B cell (primary cell): ENCODE measurements at regions not wholly inside any gene's neighbourhood (a gene's known extent, or its start where the extent isn't known, plus 50 kb on each side); places are given as distances from the start of the nearest gene placed in this dataset.

Source experiments
- ATAC-seq: fragments of 200-7000 bp; cut with Tn5 transposase; one replicate; pipeline ENCODE4 v1.10.0; 2021; ENCODE audit warnings: low read depth, mild to moderate bottlenecking, moderate number of reproducible peaks, moderate library complexity
- CTCF ChIA-PET: fragments of 350-600 bp; sonication (Branson Sonifier 250); formaldehyde crosslinking; loops from one replicate; lab custom pipeline; 2021; ENCODE audit warnings: antibody characterized with exemption, inconsistent platforms; lab: Charles Lee
- POLR2A ChIA-PET: fragments of 350-600 bp; sonication (Branson Sonifier 250); formaldehyde crosslinking; loops from one replicate; lab custom pipeline; 2021; ENCODE audit warnings: antibody characterized with exemption; lab: Charles Lee
- DNase-seq: peaks from one replicate; pipeline ENCODE4 v3.0.0; 2013
- H2AFZ ChIP-seq: 2 replicates; pipeline ENCODE4 v1.6.1; 2012; ENCODE audit warnings: mild to moderate bottlenecking, low read depth, low read length; ENCODE audit not compliant: insufficient read depth, poor library complexity, severe bottlenecking
- H3K27ac ChIP-seq, 2 donors: 1 replicate in 1 of 2; 2 replicates in 1 of 2; pipeline ENCODE4 v1.5.1; 2012 to 2013; ENCODE audit warnings: low read length in 2 of 2, mild to moderate bottlenecking in 2 of 2, moderate library complexity in 1 of 2
- H3K27me3 ChIP-seq, 4 experiments: fragments of 200-600 bp in 1 of 4; sonication (generic) in 1 of 4; replicated peaks in 1 of 4; 1 replicate in 2 of 4; 2 replicates in 2 of 4; pipeline versions ENCODE4 v1.6.1 to v1.7.0; 2013 to 2016; ENCODE audit warnings: low read length in 3 of 4, mild to moderate bottlenecking in 2 of 4, mixed read lengths in 1 of 4, moderate library complexity in 1 of 4; ENCODE audit not compliant: insufficient read depth in 4 of 4, control insufficient read depth in 3 of 4; ENCODE audit errors: control extremely low read depth in 1 of 4
- H3K36me3 ChIP-seq, 2 experiments: replicated peaks in 1 of 2; 1 replicate in 1 of 2; 2 replicates in 1 of 2; pipeline versions ENCODE4 v1.6.1 to v1.7.1; 2013; ENCODE audit warnings: low read length in 1 of 2; ENCODE audit not compliant: insufficient read depth in 2 of 2, control insufficient read depth in 1 of 2; ENCODE audit errors: control extremely low read depth in 1 of 2, extremely low read depth in 1 of 2
- H3K4me1 ChIP-seq, 2 donors: fragments of 200-600 bp in 1 of 2; sonication (generic) in 1 of 2; 1 replicate in 1 of 2; 2 replicates in 1 of 2; pipeline versions ENCODE4 v1.5.1 to v1.6.1; 2013 to 2017; ENCODE audit warnings: low read length in 2 of 2; ENCODE audit not compliant: control insufficient read depth in 2 of 2, insufficient read depth in 2 of 2
- H3K4me2 ChIP-seq: replicated peaks from 2 replicates; pipeline ENCODE3; 2012; ENCODE audit warnings: mild to moderate bottlenecking, low read depth, low read length; ENCODE audit not compliant: poor library complexity, severe bottlenecking
- H3K4me3 ChIP-seq, 5 experiments: fragments of 200-600 bp in 1 of 5; sonication (generic) in 1 of 5; 1 replicate in 3 of 5; 2 replicates in 2 of 5; pipeline versions ENCODE4 v1.5.1 to v1.7.0; 2011 to 2016; ENCODE audit warnings: low read length in 4 of 5, mild to moderate bottlenecking in 4 of 5, low read depth in 2 of 5, control low read depth in 1 of 5, moderate library complexity in 1 of 5; ENCODE audit not compliant: insufficient read depth in 1 of 5; ENCODE audit errors: control extremely low read depth in 1 of 5, extremely low read depth in 1 of 5
- H3K79me2 ChIP-seq: fragments of 200-600 bp; sonication (generic); one replicate; pipeline ENCODE4 v1.6.0; 2016; ENCODE audit warnings: low read length; ENCODE audit not compliant: control insufficient read depth, insufficient read depth
- H3K9ac ChIP-seq: fragments of 200-600 bp; sonication (generic); 2 replicates; pipeline ENCODE4 v1.6.1; 2017; ENCODE audit warnings: mild to moderate bottlenecking, low read length, moderate library complexity
- H3K9me3 ChIP-seq, 3 donors: one replicate each; pipeline versions ENCODE4 v1.6.1 to v1.7.1; 2013; ENCODE audit warnings: low read length in 2 of 3; ENCODE audit not compliant: control insufficient read depth in 2 of 3, insufficient read depth in 1 of 3; ENCODE audit errors: control extremely low read depth in 1 of 3
- H4K20me1 ChIP-seq: 2 replicates; pipeline ENCODE4 v1.6.0; 2012; ENCODE audit warnings: mild to moderate bottlenecking, low read length; ENCODE audit not compliant: insufficient read depth, control insufficient read depth, poor library complexity, severe bottlenecking
- H3K27ac Mint-ChIP-seq: one replicate; pipeline ENCODE4 v1.8.0; 2021; ENCODE audit warnings: mixed read lengths
- H3K27me3 Mint-ChIP-seq: one replicate; pipeline ENCODE4 v1.8.0; 2021; ENCODE audit warnings: mixed read lengths
- H3K4me1 Mint-ChIP-seq: one replicate; pipeline ENCODE4 v1.8.0; 2021; ENCODE audit warnings: mixed read lengths
- H3K4me3 Mint-ChIP-seq: one replicate; pipeline ENCODE4 v1.8.0; 2021; ENCODE audit warnings: mixed read lengths
- H3K9me3 Mint-ChIP-seq: one replicate; pipeline ENCODE4 v1.8.0; 2022; ENCODE audit warnings: mixed read lengths; ENCODE audit not compliant: insufficient read depth
- EZH2 ChIP-seq: IDR thresholded peaks from 2 replicates; pipeline ENCODE4 v1.6.1; 2012; ENCODE audit warnings: borderline replicate concordance, low read depth, mild to moderate bottlenecking, moderate library complexity, low read length; ENCODE audit not compliant: insufficient read depth, poor library complexity, severe bottlenecking
- WGBS: methylation state at CpG from one replicate; pipeline ENCODE4 v1.1.5; 2013; ENCODE audit warnings: missing lambda C conversion rate; ENCODE audit not compliant: insufficient coverage; 5-methylcytosine and 5-hydroxymethylcytosine counted together
- intact Hi-C: fragments of 100-400 bp; cut with micrococcal nuclease; formaldehyde crosslinking; loops from one replicate; pipeline ENCODE4 v1.10.0; 2022
- TF ChIP-seq, protein P1 (sequence below): fragments of 200-600 bp; IDR thresholded peaks from one replicate; pipeline ENCODE4 v1.8.0; 2022; ENCODE audit warnings: antibody characterized with exemption, mild to moderate bottlenecking

DNA sequence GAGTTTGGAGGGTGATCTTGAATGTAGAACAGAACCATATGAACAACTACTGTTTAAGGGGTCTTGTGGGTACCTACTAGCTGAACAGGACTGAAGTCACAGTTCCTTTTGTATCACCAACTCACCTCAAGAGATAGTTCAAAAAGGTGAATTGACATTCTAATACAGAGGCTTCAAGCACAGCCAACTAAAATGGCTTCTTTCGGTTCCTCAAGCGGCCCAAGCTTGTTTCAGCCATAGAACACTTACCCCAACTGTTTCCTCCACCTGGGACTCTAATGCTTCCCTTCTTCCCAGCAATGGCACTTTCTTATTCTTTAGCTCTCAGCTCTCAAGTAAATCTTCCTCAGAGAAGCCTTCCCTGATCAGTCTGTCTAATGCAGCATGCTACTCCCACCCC is 277.5 kb upstream of the GK2 start:
- no peaks in the 10 kb centered on the region for H4K20me1 ChIP-seq
- H3K9me3 ChIP-seq, result no peaks in the 10 kb centered on the region
- WGBS, result 89% methylated on average over 2 of the region's 2 CpGs
- no peaks in the 10 kb centered on the region for H3K27me3 ChIP-seq
- H3K79me2 ChIP-seq, result no peaks in the 10 kb centered on the region
- H3K4me2 ChIP-seq, result no peak overlapping the region
- no peaks in the 10 kb centered on the region for H3K4me1 ChIP-seq
- Mint-ChIP-seq H3K27me3 (peaks cover 7% of the 10 kb centered on the region), H3K4me1 (peaks cover 5% of the 10 kb centered on the region), H3K27ac (no peak overlapping the region), H3K9me3 (no peaks in the 10 kb centered on the region), H3K4me3 (no peak overlapping the region)
- TF ChIP-seq, protein P1, sequence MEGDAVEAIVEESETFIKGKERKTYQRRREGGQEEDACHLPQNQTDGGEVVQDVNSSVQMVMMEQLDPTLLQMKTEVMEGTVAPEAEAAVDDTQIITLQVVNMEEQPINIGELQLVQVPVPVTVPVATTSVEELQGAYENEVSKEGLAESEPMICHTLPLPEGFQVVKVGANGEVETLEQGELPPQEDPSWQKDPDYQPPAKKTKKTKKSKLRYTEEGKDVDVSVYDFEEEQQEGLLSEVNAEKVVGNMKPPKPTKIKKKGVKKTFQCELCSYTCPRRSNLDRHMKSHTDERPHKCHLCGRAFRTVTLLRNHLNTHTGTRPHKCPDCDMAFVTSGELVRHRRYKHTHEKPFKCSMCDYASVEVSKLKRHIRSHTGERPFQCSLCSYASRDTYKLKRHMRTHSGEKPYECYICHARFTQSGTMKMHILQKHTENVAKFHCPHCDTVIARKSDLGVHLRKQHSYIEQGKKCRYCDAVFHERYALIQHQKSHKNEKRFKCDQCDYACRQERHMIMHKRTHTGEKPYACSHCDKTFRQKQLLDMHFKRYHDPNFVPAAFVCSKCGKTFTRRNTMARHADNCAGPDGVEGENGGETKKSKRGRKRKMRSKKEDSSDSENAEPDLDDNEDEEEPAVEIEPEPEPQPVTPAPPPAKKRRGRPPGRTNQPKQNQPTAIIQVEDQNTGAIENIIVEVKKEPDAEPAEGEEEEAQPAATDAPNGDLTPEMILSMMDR, result no peak
- no peak for TF ChIP-seq EZH2
- H3K27ac ChIP-seq, result no peak overlapping the region
- DNase-seq, result no peak
- H2AFZ ChIP-seq, result no peak overlapping the region
- intact Hi-C loops, result no loop called here
- ChIA-PET CTCF (no interaction called here), POLR2A (no interaction called here)
- ATAC-seq, result no peak
- no peak overlapping the region for H3K4me3 ChIP-seq
- H3K9ac ChIP-seq, result no peak overlapping the region
- no peaks in the 10 kb centered on the region for H3K36me3 ChIP-seq

DNA sequence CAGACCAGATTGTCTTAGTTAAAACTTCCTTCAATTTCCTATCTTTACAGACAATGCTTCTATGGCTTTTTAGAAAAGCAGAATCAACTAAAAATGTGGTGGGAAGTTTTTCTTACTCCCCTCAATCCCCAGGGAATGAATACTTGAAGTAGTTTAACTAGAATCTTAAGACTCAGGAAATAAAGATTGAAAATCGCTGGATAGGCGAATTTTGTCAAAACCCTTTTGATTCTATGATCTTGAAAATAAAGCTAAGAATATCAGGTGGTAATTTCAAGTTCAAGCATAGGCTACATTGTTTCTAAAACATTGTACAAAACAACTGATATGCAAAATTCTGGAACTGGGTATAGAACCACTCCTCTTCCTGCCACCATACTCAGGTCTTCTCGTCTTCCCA is 276.5 kb upstream of the GK2 start:
- Mint-ChIP-seq H3K4me1 (peaks cover 6% of the 10 kb centered on the region), H3K27me3 (peaks cover 7% of the 10 kb centered on the region), H3K9me3 (no peaks in the 10 kb centered on the region), H3K27ac (no peak overlapping the region), H3K4me3 (no peak overlapping the region)
- CTCF ChIA-PET, result no interaction called here
- Histone ChIP-seq H3K36me3 (no peaks in the 10 kb centered on the region), H3K9me3 (no peaks in the 10 kb centered on the region), H3K4me2 (no peak overlapping the region), H3K27ac (no peak overlapping the region), H2AFZ (no peak overlapping the region), H4K20me1 (no peaks in the 10 kb centered on the region), H3K4me3 (no peak overlapping the region), H3K79me2 (no peaks in the 10 kb centered on the region), H3K4me1 (no peaks in the 10 kb centered on the region), H3K27me3 (no peaks in the 10 kb centered on the region), H3K9ac (no peak overlapping the region)
- no CpG with 5 or more reads among the region's 3 CpGs for WGBS
- TF ChIP-seq, protein P1, result no peak
- TF ChIP-seq EZH2, result no peak
- no peak for ATAC-seq
- POLR2A ChIA-PET, result no interaction called here
- no peak for DNase-seq
- intact Hi-C loops, result loop anchor here (5.0 kb wide), 1 partner anchor 732 kb away; no protein-coding TSS in a partner anchor
